Neural cell (in vitro differentiated cells): ENCODE measurements at regions not wholly inside any gene's neighbourhood (a gene's known extent, or its start where the extent isn't known, plus 50 kb on each side); places are given as distances from the start of the nearest gene placed in this dataset.

Experiments
- H2AFZ ChIP-seq: fragments of 200-600, 300-800 bp; sonication (generic), shearing (Covaris generic); 2 replicates; pipeline ENCODE4 v1.6.0; 2014; ENCODE audit warnings: low read depth, mild to moderate bottlenecking, antibody characterized with exemption, low read length, moderate library complexity
- H3F3A ChIP-seq: fragments of 200-600 bp; shearing (Covaris generic); 2 replicates; pipeline ENCODE4 v1.6.1; 2016; ENCODE audit warnings: mild to moderate bottlenecking, moderate library complexity, mixed read lengths, antibody characterized with exemption, low read length; ENCODE audit not compliant: insufficient read depth, poor library complexity, severe bottlenecking
- H3K27ac ChIP-seq: fragments of 200-600, 300-800 bp; sonication (generic), shearing (Covaris generic); 2 replicates; pipeline ENCODE4 v1.5.1; 2014; ENCODE audit warnings: mild to moderate bottlenecking, low read length, moderate library complexity
- H3K27me3 ChIP-seq: fragments of 300-800, 200-600 bp; sonication (generic), shearing (Covaris generic); 2 replicates; pipeline ENCODE4 v1.6.0; 2014; ENCODE audit warnings: mild to moderate bottlenecking, low read depth, low read length, moderate library complexity; ENCODE audit not compliant: insufficient read depth
- H3K36me3 ChIP-seq: fragments of 300-800, 200-600 bp; sonication (generic), shearing (Covaris generic); 2 replicates; pipeline ENCODE4 v1.5.1; 2014; ENCODE audit warnings: mild to moderate bottlenecking, antibody characterized with exemption, low read length, moderate library complexity; ENCODE audit not compliant: insufficient read depth
- H3K4me2 ChIP-seq: fragments of 300-800, 200-600 bp; sonication (generic), shearing (Covaris generic); 2 replicates; pipeline ENCODE4 v1.6.0; 2014; ENCODE audit warnings: mild to moderate bottlenecking, low read length
- H3K4me3 ChIP-seq: fragments of 300-800, 200-600 bp; sonication (generic), shearing (Covaris generic); 2 replicates; pipeline ENCODE4 v1.5.1; 2014; ENCODE audit warnings: mild to moderate bottlenecking, low read length, moderate library complexity
- H3K79me2 ChIP-seq: fragments of 200-600 bp; shearing (Covaris generic); replicated peaks from 2 replicates; pipeline ENCODE4 v1.6.0; 2014; ENCODE audit warnings: mild to moderate bottlenecking, low read length, moderate library complexity; ENCODE audit not compliant: insufficient read depth
- H3K9ac ChIP-seq: fragments of 300-800, 200-600 bp; sonication (generic), shearing (Covaris generic); 2 replicates; pipeline ENCODE4 v1.6.1; 2016; ENCODE audit warnings: mild to moderate bottlenecking, low read length, mixed read lengths
- H3K9me2 ChIP-seq: fragments of 200-600 bp; shearing (Covaris generic); 2 replicates; pipeline ENCODE4 v1.6.1; 2016; ENCODE audit warnings: mild to moderate bottlenecking, low read length, mixed read lengths; ENCODE audit not compliant: insufficient read depth
- H3K9me3 ChIP-seq: fragments of 200-600, 300-800 bp; sonication (generic), shearing (Covaris generic); 2 replicates; pipeline ENCODE4 v1.6.1; 2016; ENCODE audit warnings: mild to moderate bottlenecking, mixed run types, low read length, moderate library complexity, mixed read lengths
- H4K20me1 ChIP-seq: fragments of 200-600 bp; shearing (Covaris generic); 2 replicates; pipeline ENCODE4 v1.6.1; 2016; ENCODE audit warnings: mild to moderate bottlenecking, mixed run types; ENCODE audit not compliant: insufficient read depth
- CTCF ChIP-seq: fragments of 450-650 bp; IDR thresholded peaks from 2 replicates; pipeline ENCODE4 v1.5.1; 2014; ENCODE audit warnings: antibody characterized with exemption, mild to moderate bottlenecking, moderate library complexity; ENCODE audit not compliant: poor library complexity, severe bottlenecking
- EP300 ChIP-seq: fragments of 450-650 bp; conservative IDR thresholded peaks from 2 replicates; pipeline ENCODE4 v1.6.1; 2014; ENCODE audit warnings: antibody characterized with exemption, mild to moderate bottlenecking, moderate library complexity; ENCODE audit not compliant: poor library complexity, severe bottlenecking
- EZH2 ChIP-seq: fragments of 200-600, 300-800 bp; shearing (Covaris generic), sonication (generic); IDR thresholded peaks from 2 replicates; pipeline ENCODE4 v1.6.1; 2014; ENCODE audit warnings: antibody characterized with exemption, low read length, borderline replicate concordance, mild to moderate bottlenecking; ENCODE audit not compliant: insufficient read depth, poor library complexity, severe bottlenecking
- MXI1 ChIP-seq: fragments of 450-650 bp; conservative IDR thresholded peaks from 2 replicates; pipeline ENCODE4 v1.6.1; 2014; ENCODE audit warnings: antibody characterized with exemption, mild to moderate bottlenecking; ENCODE audit not compliant: poor library complexity, severe bottlenecking
- POLR2AphosphoS5 ChIP-seq: IDR thresholded peaks from 2 replicates; pipeline ENCODE4 v1.6.1; 2012
- RAD21 ChIP-seq: fragments of 450-650 bp; conservative IDR thresholded peaks from 2 replicates; pipeline ENCODE4 v1.6.1; 2014; ENCODE audit warnings: antibody characterized with exemption, mild to moderate bottlenecking, moderate library complexity
- REST ChIP-seq: IDR thresholded peaks from 2 replicates; pipeline ENCODE4 v1.6.1; 2012; ENCODE audit warnings: borderline replicate concordance
- SMC3 ChIP-seq: fragments of 450-650 bp; conservative IDR thresholded peaks from 2 replicates; pipeline ENCODE4 v1.6.1; 2014; ENCODE audit warnings: antibody characterized with exemption, mild to moderate bottlenecking, moderate library complexity; ENCODE audit not compliant: poor library complexity
- TAF1 ChIP-seq: IDR thresholded peaks from 2 replicates; pipeline ENCODE4 v1.6.1; 2012; ENCODE audit warnings: low read depth

GRCh38 chr7:16084875-16085274, 336.5 kb downstream of the CRPPA start:
- H3K36me3 ChIP-seq = no peaks in the 10 kb centered on the region
- no peak overlapping the region for H3K4me2 ChIP-seq
- H3K9ac ChIP-seq = no peak overlapping the region
- no peaks in the 10 kb centered on the region for H3F3A ChIP-seq
- H2AFZ ChIP-seq = no peak overlapping the region
- H4K20me1 ChIP-seq = no peaks in the 10 kb centered on the region
- no peaks in the 10 kb centered on the region for H3K79me2 ChIP-seq
- H3K27me3 ChIP-seq = no peaks in the 10 kb centered on the region
- no peak overlapping the region for H3K4me3 ChIP-seq
- no peaks in the 10 kb centered on the region for H3K9me3 ChIP-seq
- TF ChIP-seq TAF1 = no peak
- no peaks in the 10 kb centered on the region for H3K9me2 ChIP-seq
- no peak overlapping the region for H3K27ac ChIP-seq

- Histone ChIP-seq H3K4me3 (no peak overlapping the region), H2AFZ (no peak overlapping the region)
Measured at GRCh38 chr7:16084370-16084769, 337.0 kb downstream of the CRPPA start.

More at GRCh38 chr7:16084370-16084769, 337.0 kb downstream of the CRPPA start:
- H3F3A ChIP-seq = no peaks in the 10 kb centered on the region
- no peaks in the 10 kb centered on the region for H3K79me2 ChIP-seq
- H3K27ac ChIP-seq = no peak overlapping the region
- H3K9ac ChIP-seq = no peak overlapping the region
- H3K9me3 ChIP-seq = no peaks in the 10 kb centered on the region
- H4K20me1 ChIP-seq = no peaks in the 10 kb centered on the region
- no peak for TF ChIP-seq TAF1
- no peak for TF ChIP-seq EP300
- TF ChIP-seq RAD21 = no peak
- TF ChIP-seq POLR2AphosphoS5 = no peak
- no peak for TF ChIP-seq CTCF
- no peak for TF ChIP-seq MXI1
- no peak for TF ChIP-seq EZH2
- no peak for TF ChIP-seq REST
- no peak for TF ChIP-seq SMC3
- no peak overlapping the region for H3K4me2 ChIP-seq
- no peaks in the 10 kb centered on the region for H3K36me3 ChIP-seq
- no peaks in the 10 kb centered on the region for H3K9me2 ChIP-seq
- no peaks in the 10 kb centered on the region for H3K27me3 ChIP-seq
